Stimulated activated memory B cell treated with anti-CD40 and anti-IgM and Interleukin-4, amounts not matched to agents 10 μg/mL and 1 μg/mL and 100 μg/mL, for 72 hours (primary cell): ENCODE measurements at regions not wholly inside any gene's neighbourhood (a gene's known extent, or its start where the extent isn't known, plus 50 kb on each side); places are given as distances from the start of the nearest gene placed in this dataset.
"Not testable (repeated sequence)": the region's sequence is repeated elsewhere in the genome, so short reads cannot be mapped to it uniquely, and the experiment has no call there.

Experiments
- ATAC-seq: fragments of 150-1000 bp; cut with Tn5 transposase; 2 replicates; pipeline ENCODE4 v1.10.0; 2021
- H3K27ac Mint-ChIP-seq: one replicate; pipeline ENCODE4 v1.8.0; 2022; ENCODE audit warnings: mild to moderate bottlenecking, mixed read lengths
- H3K27me3 Mint-ChIP-seq: one replicate; pipeline ENCODE4 v1.8.0; 2022; ENCODE audit warnings: mixed read lengths
- H3K36me3 Mint-ChIP-seq: one replicate; pipeline ENCODE4 v1.8.0; 2022; ENCODE audit warnings: mixed read lengths
- H3K4me1 Mint-ChIP-seq: one replicate; pipeline ENCODE4 v1.8.0; 2022; ENCODE audit warnings: mixed read lengths
- H3K4me3 Mint-ChIP-seq: one replicate; pipeline ENCODE4 v1.8.0; 2022; ENCODE audit warnings: mild to moderate bottlenecking, moderate library complexity, mixed read lengths
- H3K9me3 Mint-ChIP-seq: one replicate; pipeline ENCODE4 v1.8.0; 2022; ENCODE audit warnings: mixed read lengths

DNA sequence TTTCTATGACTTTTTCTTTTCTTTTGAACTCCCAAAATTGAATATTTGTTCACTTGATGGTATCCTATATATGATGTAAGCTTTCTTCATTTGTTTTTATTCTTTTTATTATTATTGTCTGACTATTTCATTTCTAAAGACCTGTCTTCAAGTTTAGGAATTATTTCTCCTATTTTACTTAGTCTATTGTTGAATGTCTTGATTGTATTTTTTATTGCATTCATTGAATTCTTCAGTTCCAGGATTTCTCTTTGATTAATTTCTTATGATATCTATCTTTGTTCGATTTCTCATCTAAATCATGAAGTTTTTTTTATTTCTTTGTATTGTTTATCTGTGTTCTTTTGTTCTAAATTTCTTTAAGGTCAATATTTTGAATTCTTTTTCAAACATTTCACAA lies 238.8 kb downstream of the TTC6 start:
- no peaks in the 10 kb centered on the region for H3K36me3 Mint-ChIP-seq
- H3K27ac Mint-ChIP-seq = no peak overlapping the region
- H3K27me3 Mint-ChIP-seq = no peaks in the 10 kb centered on the region
- ATAC-seq = no peak
- H3K4me3 Mint-ChIP-seq = no peak overlapping the region
- H3K4me1 Mint-ChIP-seq = no peaks in the 10 kb centered on the region
- H3K9me3 Mint-ChIP-seq = peaks cover 35% of the 10 kb centered on the region

DNA sequence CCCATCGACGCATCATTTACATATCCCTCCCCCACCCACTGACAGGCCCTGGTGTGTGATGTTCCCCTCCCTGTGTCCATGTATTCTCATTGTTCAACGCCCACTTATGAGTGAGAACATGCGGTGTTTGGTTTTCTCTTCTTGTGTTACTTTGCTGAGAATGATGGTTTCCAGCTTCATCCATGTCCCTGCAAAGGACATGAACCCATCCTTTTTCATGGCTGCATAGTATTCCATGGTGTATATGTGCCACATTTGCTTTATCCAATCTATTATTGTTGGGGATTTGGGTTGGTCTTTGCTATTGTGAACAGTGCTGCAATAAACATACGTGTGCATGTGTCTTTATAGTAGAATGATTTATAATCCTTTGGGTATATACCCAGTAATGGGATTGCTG lies 243.3 kb downstream of the TTC6 start:
- H3K4me3 Mint-ChIP-seq, H3K36me3 Mint-ChIP-seq, ATAC-seq, H3K27ac Mint-ChIP-seq, H3K27me3 Mint-ChIP-seq, H3K4me1 Mint-ChIP-seq: not testable (repeated sequence)
- H3K9me3 Mint-ChIP-seq = peaks cover 19% of the 10 kb centered on the region

DNA sequence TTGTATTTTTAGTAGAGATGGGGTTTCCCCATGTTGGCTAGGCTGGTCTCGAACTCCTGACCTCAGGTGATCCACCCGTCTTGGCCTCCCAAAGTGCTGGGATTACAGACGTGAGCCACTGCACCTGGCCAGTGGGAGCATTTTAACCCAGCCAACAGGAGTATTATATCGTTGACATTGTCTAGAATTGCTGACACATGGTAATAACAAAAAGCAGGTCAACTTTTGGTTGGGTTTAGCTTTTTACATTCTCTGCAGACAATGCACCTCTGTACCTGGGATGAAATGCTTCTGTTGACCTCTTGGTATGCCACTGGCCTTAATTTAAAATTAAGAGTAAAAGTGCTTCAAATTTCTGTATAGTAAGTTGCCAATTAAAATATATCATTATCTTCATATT lies 245.6 kb downstream of the TTC6 start:
- not testable (repeated sequence) for H3K27ac Mint-ChIP-seq, H3K36me3 Mint-ChIP-seq, H3K9me3 Mint-ChIP-seq, H3K4me3 Mint-ChIP-seq, H3K27me3 Mint-ChIP-seq, ATAC-seq, H3K4me1 Mint-ChIP-seq

DNA sequence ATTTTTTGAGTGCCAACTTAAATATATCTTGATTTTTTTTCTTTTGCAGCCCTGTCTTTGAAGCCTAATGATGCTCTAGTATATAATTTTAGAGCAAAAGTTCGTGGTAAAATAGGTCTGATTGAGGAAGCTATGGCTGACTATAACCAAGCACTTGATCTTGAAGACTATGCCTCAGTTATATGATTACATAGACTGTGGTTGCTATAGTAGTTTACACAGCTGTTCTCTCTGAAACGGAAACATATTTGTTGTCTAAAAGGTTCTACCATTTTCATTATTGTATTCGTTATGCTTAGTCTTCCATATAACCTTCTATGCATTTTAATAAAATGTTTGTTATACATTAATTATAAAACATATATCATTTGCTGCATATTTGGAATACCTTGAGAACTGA lies 246.7 kb downstream of the TTC6 start:
- Mint-ChIP-seq H3K27me3 (no peaks in the 10 kb centered on the region), H3K9me3 (peaks cover 7% of the 10 kb centered on the region), H3K27ac (no peak overlapping the region), H3K36me3 (no peaks in the 10 kb centered on the region), H3K4me3 (no peak overlapping the region), H3K4me1 (no peaks in the 10 kb centered on the region)
- no peak for ATAC-seq

DNA sequence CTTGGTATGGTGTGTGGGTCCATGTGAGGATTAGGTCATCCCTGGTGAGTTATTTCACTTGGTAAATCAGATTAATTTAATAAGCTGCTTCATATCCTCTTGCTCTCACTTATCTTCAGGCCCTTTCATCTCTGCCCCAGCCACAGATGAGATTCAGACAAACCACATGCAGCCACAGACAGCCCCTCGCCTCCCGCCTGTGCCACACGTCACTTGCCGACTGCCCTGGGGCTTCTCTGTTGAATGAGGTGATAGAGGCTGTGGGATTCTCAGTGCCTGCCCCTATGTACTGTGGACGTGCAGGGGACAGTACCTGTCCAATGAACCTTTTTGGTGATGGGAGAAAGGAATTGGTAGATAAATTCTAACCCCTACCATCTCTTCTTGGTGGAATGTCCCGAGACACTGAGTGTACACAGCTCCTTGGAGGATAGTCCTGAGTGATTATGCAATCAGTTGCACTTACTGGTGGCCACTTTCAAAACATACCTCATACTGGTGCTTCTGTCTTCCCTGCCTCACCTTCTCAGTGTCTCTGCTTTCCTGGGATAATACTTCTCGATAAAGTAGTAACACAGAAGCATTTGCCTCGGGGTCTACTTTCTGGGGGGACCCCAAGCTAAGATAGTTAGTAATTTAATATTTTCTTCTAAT lies 248.7 kb downstream of the TTC6 start:
- H3K9me3 Mint-ChIP-seq = no peaks in the 10 kb centered on the region
- H3K4me3 Mint-ChIP-seq = no peak overlapping the region
- no peak overlapping the region for H3K27ac Mint-ChIP-seq
- no peaks in the 10 kb centered on the region for H3K27me3 Mint-ChIP-seq
- H3K36me3 Mint-ChIP-seq = no peaks in the 10 kb centered on the region
- H3K4me1 Mint-ChIP-seq = no peaks in the 10 kb centered on the region
- ATAC-seq = peak; percentile 27

DNA sequence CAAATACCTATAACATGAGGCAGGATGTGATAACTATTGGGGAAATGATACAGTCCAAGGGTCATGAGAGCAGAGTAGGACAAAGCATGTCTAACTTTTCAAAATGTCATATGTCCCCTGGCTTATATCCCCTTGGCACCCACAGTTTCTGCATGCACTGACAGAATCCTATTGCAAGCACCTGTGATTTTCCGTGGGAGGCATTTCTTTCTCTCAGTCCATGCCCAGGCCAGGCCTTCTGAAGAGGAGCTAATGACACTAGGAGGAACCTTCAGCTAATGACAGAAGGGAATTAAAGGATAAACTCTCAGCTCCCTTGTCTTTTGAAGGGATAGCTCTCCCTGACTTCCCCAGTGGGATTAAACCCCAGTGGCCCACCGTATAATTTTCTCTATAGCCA lies 249.2 kb downstream of the TTC6 start:
- no peak for ATAC-seq
- Mint-ChIP-seq H3K4me1 (no peaks in the 10 kb centered on the region), H3K27me3 (no peaks in the 10 kb centered on the region), H3K4me3 (no peak overlapping the region), H3K27ac (no peak overlapping the region), H3K36me3 (no peaks in the 10 kb centered on the region), H3K9me3 (no peaks in the 10 kb centered on the region)

DNA sequence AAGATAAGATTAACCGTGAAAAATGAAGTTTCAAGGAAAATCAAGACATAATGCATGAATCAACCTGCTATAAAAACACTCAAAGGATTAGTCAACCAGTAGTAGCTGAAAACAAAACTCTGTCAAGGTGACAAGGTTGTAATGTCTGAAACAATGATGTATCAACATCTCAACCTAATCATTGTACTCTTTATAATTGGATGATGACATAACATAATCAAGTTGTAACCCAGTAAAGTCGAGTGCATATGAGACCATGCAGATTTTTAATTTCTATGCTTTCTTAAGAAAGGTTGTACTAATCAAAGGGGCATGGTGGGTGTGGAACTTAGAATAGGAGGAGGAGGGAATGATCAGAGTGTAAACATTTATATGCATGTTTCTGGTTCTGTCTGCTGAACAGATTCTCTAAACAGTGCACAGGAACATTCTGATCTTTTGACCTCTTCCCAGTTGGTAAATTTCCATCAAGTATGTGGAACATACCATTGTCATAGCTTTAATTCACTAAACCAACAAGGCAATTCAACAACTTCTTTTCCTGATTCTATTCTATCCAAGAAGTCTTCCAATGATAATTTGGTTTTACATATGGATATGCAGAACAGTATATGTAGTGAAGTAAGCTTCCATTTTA lies 253.7 kb downstream of the TTC6 start:
- Mint-ChIP-seq H3K36me3 (no peaks in the 10 kb centered on the region), H3K4me1 (no peaks in the 10 kb centered on the region), H3K9me3 (peaks cover 3% of the 10 kb centered on the region), H3K27me3 (no peaks in the 10 kb centered on the region), H3K27ac (no peak overlapping the region), H3K4me3 (no peak overlapping the region)
- ATAC-seq = no peak

DNA sequence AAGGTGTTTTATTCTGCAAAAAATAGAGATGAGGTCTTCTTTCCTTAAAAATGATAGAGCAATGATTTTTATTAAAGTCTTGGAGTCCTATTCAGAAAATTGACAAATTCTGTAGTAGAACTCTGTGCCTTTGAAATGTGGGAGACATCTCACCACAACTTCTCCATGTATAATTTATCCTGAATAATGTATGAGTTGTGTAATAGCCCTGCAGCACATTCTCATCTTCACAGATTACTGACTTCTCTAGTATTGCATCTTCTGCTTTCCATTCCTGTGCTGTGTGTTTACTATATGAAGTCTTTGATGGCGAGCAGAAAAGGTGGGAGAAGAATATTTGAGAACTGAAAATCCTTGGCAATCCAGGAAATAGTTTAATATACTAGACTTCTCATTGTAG lies 255.6 kb downstream of the TTC6 start:
- Mint-ChIP-seq H3K4me1 (no peaks in the 10 kb centered on the region), H3K4me3 (no peak overlapping the region), H3K27me3 (no peaks in the 10 kb centered on the region), H3K36me3 (no peaks in the 10 kb centered on the region), H3K9me3 (peaks cover 3% of the 10 kb centered on the region), H3K27ac (no peak overlapping the region)
- no peak for ATAC-seq

DNA sequence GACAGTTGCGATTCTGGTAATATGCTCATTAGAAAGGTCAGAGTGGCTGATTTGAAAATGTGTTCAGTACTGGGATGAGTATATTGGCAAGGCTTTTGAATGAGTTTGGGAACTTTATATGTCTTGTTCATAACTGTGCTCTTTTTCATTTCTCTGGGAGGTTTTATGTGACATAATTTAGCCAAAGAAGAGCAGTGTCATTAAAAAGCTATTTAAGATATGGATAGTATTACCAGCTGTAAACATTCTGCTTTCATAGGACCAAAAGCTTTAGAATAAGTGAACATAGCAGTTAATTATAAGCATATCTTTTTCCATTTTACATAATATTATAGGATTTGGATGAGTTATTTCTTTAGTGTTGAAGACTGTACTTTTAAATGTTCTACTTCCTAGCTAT lies 260.4 kb downstream of the TTC6 start:
- no peaks in the 10 kb centered on the region for H3K36me3 Mint-ChIP-seq
- peaks cover 3% of the 10 kb centered on the region for H3K9me3 Mint-ChIP-seq
- H3K4me3 Mint-ChIP-seq = no peak overlapping the region
- no peaks in the 10 kb centered on the region for H3K27me3 Mint-ChIP-seq
- no peaks in the 10 kb centered on the region for H3K4me1 Mint-ChIP-seq
- ATAC-seq = no peak
- no peak overlapping the region for H3K27ac Mint-ChIP-seq

DNA sequence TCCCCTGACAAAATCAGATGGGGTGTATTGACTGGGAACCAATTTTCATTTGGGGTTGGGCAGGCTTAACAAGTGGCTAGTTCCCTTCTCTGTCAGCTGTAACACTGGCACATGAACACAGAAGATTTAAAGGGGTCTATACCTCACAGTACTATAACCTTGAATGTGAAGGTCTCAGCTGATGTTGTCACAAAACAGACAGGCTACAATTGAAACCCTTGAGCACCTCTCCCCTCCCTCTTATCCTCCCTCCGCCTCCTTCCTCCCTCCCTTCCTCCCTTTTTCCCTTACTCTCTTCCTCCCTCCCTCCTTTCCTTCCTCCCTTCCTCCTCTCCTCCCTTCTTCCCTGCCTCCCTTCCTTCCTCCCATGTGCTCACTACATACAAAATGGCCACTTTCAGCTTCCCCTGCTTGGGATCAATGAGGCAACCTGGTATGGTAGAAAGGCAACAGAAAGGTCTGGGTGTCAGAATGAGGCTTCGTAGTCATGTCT lies 262.4 kb downstream of the TTC6 start:
- H3K27me3 Mint-ChIP-seq = no peaks in the 10 kb centered on the region
- no peak overlapping the region for H3K27ac Mint-ChIP-seq
- H3K9me3 Mint-ChIP-seq = peaks cover 3% of the 10 kb centered on the region
- H3K36me3 Mint-ChIP-seq = no peaks in the 10 kb centered on the region
- H3K4me1 Mint-ChIP-seq = no peaks in the 10 kb centered on the region
- no peak overlapping the region for H3K4me3 Mint-ChIP-seq
- ATAC-seq = no peak

DNA sequence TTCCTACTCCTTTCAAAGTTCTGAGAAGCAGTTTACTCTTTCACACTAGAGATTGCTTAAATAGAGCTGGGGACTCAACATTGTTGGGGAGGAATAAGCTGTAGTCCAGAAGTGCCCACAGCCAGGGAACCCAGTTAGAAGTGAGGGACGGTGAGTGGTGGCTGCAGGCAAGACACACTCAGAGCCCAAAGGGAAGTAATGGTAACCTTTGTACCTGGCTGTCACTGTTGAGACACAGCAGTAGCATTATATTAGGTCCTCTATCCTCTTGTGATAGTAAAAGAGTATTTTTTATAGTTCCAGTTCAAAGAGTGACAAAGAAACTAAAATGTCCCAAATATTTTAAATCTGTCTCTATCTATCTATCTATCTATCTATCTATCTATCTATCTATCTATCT lies 263.3 kb downstream of the TTC6 start:
- Mint-ChIP-seq H3K36me3 (no peaks in the 10 kb centered on the region), H3K27me3 (no peaks in the 10 kb centered on the region), H3K4me1 (no peaks in the 10 kb centered on the region), H3K9me3 (peaks cover 3% of the 10 kb centered on the region), H3K27ac (no peak overlapping the region), H3K4me3 (no peak overlapping the region)
- ATAC-seq = no peak

DNA sequence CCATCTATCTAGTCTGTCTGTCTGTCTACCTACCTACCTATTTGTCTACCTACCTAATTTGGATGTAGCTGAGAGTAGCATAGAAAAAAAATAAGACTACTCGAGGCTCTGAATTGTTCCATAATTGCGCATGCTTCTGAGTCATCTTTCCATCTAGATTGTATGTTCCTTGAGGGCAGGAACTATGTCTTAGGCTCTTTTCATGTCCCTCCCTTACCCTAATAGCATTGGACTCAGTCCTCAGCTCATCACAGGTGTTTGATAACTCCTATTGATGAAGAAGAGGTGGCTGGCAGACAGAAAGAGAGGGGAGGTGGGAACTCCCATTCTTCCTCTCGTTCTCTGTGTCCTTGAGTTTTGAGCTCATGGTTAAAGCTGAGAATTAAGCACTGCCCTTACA lies 263.7 kb downstream of the TTC6 start:
- H3K9me3 Mint-ChIP-seq = no peaks in the 10 kb centered on the region
- H3K36me3 Mint-ChIP-seq = no peaks in the 10 kb centered on the region
- no peak for ATAC-seq
- H3K27me3 Mint-ChIP-seq = no peaks in the 10 kb centered on the region
- no peak overlapping the region for H3K4me3 Mint-ChIP-seq
- H3K4me1 Mint-ChIP-seq = no peaks in the 10 kb centered on the region
- no peak overlapping the region for H3K27ac Mint-ChIP-seq

DNA sequence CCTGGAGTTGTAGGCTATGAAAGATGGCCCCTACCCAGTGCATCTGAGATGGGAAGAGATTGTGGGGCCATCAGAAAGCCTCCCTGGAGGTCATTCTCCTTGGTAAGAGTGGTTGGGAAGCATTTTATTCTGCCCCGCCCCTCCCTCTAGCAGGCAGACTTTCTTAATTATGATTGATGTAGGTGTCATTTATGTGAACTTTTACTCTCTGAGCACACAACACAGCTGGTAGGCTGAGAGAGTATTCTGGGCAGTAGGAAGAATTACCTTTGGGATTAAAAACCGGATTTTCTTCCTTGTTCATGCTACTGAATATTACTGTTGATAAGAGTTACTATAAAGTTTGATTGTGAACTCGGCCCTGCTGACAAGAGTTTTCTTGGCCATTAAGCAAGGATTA lies 266.8 kb downstream of the TTC6 start:
- H3K4me3 Mint-ChIP-seq = no peak overlapping the region
- no peak for ATAC-seq
- H3K27ac Mint-ChIP-seq = no peak overlapping the region
- no peaks in the 10 kb centered on the region for H3K9me3 Mint-ChIP-seq
- H3K4me1 Mint-ChIP-seq = no peaks in the 10 kb centered on the region
- H3K27me3 Mint-ChIP-seq = no peaks in the 10 kb centered on the region
- H3K36me3 Mint-ChIP-seq = no peaks in the 10 kb centered on the region

DNA sequence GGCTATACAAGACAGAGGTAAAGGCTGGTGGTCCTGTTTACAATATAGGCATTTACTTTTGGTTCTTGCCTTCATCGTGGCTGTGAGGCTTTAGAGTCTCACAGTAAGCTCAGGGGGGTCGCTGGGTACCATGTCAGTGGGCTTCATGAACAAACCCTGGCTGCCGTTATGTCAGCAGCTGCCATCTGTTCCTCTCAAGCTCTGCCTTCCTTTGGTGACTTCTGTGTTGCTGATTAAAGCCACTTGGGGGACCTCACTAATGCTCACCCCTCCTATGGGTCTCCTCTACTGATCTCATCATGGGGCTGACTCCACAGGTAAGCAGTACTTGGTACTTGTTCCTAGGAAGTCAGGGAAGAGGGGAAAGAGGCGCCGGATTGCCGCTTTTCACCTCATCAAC lies 268.7 kb downstream of the TTC6 start:
- no peak overlapping the region for H3K4me3 Mint-ChIP-seq
- no peaks in the 10 kb centered on the region for H3K27me3 Mint-ChIP-seq
- no peak for ATAC-seq
- H3K36me3 Mint-ChIP-seq = no peaks in the 10 kb centered on the region
- H3K27ac Mint-ChIP-seq = no peak overlapping the region
- H3K4me1 Mint-ChIP-seq = no peaks in the 10 kb centered on the region
- H3K9me3 Mint-ChIP-seq = no peaks in the 10 kb centered on the region

DNA sequence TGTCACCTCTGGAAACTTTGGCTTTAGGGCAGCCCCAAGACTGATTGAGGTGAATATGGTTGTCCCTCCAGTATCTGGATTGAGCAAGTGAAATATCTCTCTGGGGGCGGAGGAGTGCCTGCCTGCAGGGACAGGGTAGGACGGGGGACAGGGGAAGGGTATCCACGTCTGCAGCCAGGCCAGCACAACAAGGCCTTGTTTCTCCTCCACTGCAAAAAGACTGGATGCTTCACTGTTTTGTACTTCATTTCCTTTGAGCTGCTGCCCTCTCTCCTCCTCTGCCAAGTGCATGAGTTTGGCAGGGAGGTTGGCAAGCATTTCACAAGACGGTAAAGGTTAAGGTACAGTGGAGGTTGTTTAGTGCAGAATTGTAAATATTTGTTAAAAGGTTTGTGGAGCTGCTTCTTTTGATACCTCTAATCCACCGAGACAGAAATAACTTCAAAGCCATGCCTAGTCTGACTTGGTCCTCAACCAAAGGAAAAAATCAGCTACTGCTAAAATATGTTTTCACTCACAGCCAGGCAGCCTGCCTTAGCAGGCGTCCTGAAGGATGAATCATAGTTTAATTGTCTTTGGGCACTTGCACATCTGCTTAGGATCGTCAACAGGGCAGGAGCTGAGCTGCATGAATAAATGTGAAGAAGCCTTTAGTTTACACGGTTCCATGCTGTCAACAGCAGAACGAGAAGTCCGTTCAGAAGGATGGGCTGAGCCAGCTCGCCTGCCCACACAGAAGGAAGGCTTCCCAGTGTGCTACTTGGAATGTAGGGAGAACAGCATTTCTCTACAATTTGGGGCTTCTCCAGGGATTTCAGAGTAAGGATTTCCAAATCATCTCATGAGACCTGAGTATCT lies 269.7 kb downstream of the TTC6 start:
- Mint-ChIP-seq H3K4me3 (no peak overlapping the region), H3K4me1 (no peaks in the 10 kb centered on the region), H3K9me3 (no peaks in the 10 kb centered on the region), H3K27me3 (no peaks in the 10 kb centered on the region), H3K27ac (no peak overlapping the region), H3K36me3 (no peaks in the 10 kb centered on the region)
- ATAC-seq = no peak
